Fibroblast of the conjunctiva (primary cell): ENCODE measurements at regions not wholly inside any gene's neighbourhood (a gene's known extent, or its start where the extent isn't known, plus 50 kb on each side); places are given as distances from the start of the nearest gene placed in this dataset.
"Not testable (repeated sequence)": the region's sequence is repeated elsewhere in the genome, so short reads cannot be mapped to it uniquely, and the experiment has no call there.

Experiments
- DNase-seq: peaks from one replicate; pipeline ENCODE4 v3.0.0-alpha.2; 2010; ENCODE audit warnings: low read depth

DNA sequence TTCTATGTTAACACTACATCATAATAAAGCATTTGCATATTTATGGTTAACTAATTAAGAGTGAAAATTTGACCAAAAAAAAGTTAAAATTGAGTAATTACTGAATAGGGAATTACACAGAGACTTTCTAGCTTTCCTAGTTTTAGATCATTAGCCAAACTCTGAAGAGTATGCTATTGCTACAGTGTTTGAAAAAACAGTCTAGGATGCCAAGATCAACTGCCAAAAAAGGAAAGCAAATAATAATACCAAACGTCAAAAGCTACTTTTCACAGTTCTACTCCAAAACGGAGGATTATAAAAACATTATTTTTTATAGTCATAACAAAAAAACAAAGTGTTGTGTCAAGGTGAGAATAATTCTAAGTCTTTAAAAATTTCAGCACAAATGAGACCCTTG is 359.8 kb upstream of the CTSO start:
- no peak for DNase-seq

GRCh38 chr4:156312261-156312847 is 358.7 kb upstream of the CTSO start:
- no peak for DNase-seq

DNA sequence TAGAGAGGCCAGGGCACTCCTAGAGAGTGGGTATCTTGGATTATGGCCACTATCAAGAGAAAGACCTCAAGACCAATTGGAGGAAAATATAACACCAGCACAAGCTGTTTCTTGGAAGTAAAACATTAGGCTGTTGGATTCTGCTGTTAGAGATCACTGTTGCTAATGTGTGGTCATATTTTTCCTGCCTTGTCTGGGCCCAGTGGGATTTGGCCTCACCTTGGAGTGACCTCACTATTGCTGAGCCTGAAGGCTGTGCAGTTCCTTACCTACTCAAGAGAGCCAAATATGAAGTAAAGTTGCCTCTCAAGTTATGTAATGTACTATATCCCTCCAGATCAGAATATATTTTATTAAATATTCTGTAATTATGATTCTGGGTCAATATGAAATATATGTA is 355.4 kb upstream of the CTSO start:
- no peak for DNase-seq

- DNase-seq = no peak
Measured at GRCh38 chr4:156303708-156304107, 350.0 kb upstream of the CTSO start.

GRCh38 chr4:156298230-156298629 is 344.6 kb upstream of the CTSO start:
- peak; percentile 70 for DNase-seq

DNA sequence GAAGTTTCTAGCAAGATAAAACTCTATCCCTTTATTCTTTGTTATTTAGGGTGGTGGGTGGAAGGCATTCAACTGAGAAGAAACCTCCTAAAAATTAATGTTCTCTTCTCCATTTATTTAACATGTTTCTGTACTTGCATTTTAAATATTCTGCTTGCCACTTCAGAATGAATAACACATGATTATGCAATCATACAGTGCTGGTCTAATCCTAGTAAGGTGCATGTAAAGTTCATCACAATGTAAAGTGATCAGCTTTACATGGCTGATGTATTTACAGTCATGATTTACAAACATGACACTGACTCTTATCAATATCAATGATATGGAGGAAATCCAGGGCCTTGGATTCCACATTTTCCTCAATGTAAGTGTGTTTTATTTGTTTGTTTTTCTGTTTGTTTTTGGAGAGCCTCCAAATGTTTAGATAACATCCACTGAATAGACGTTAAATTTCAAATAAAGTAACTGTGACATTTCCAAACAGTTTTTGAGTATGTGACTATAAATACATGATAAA is 342.1 kb upstream of the CTSO start:
- no peak for DNase-seq

DNA sequence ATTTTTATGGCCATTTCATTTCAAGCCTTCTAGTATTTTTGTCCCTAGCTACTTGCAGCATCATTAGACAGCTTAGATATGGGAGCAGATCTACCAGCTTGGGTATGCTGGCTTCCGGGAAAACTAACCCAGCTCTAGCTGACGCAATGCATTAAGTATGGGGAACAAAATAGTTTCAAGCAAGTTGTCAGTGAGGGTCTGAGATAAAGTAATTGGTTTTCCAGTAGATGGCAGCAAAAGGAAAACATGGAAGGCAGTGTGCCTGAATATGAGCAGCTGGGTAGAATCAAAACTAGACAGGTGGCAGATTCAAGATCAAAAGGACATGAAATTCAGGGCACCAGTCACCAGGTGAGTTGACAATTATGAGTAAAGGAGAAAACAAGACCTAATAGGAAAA is 340.9 kb upstream of the CTSO start:
- DNase-seq = peak; percentile 47

DNA sequence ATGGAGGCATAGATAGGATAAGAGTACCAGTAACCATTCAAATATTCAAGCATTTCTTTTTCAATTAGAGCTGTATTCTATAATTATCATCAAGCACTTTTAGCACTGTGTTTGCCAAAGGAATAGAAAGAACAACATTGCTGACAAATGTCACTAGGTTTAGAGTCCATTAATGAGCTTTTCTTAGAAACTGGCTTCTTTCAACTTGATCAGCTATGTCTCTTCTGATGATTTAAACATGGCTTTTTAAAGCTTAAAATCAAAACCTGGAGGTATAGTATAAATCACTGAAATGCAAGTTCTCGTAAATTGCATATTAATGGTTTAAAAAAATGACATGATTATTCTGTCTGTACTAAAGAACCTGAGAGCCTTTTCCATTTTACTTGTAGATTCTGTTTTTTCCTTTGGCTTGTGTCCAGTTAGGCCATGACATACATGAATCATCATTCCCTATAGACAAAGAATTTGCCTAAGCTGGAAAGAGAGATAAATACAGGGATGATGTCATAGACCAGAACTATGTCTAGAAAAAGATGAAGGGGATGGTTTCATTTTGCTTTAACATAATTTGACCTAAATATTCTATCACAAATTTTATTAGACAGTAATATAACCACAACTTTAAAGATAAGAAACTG is 340.1 kb upstream of the CTSO start:
- peak; percentile 70 for DNase-seq

DNA sequence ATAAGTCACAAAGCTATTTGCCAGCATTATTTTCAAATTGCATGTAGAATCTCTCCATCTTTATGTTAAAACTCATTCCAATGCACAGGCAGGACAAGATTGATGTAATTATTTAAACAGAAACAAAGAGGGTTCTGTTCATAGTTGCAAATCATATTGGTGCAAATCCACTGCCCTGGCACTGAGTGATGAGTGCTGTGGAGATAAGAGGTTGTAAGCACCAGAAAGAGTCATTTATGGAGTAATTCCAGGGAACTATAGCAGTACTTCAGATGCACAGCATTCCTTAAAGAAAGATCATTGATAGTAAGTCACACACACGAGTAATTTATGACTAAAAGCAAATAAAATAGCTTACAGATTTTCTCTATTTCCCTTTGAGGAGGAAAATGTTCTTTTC is 337.7 kb upstream of the CTSO start:
- no peak for DNase-seq

DNA sequence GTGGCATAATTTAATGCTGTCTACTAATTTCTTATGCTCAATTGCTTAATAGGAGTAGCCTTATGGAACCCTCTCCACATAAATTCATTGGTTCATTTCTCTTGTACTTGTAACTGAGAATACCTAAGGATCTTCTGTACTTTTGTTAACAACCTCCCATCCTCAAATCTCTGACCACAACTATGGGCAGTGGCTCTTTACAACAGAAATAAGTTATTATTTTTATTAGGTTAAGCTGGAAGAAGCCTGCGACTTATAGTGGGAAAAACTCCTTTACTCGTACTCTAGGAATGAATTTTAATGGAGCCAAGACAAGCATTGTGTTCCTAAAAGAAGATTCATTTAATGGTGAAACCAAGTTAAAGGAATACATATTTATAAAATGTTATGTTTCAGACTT is 337.1 kb upstream of the CTSO start:
- no peak for DNase-seq

DNA sequence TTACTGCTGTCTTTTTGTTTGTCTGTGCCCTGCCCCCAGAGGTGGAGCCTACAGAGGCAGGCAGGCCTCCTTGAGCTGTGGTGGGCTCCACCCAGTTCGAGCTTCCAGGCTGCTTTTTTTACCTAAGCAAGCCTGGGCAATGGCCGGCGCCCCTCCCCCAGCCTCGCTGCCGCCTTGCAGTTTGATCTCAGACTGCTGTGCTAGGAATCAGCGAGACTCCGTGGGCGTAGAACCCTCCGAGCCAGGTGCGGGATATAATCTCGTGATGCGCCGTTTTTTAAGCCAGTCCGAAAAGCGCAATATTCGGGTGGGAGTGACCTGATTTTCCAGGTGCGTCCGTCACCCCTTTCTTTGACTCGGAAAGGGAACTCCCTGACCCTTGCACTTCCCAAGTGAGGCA is 336.4 kb upstream of the CTSO start:
- DNase-seq = not testable (repeated sequence)

DNA sequence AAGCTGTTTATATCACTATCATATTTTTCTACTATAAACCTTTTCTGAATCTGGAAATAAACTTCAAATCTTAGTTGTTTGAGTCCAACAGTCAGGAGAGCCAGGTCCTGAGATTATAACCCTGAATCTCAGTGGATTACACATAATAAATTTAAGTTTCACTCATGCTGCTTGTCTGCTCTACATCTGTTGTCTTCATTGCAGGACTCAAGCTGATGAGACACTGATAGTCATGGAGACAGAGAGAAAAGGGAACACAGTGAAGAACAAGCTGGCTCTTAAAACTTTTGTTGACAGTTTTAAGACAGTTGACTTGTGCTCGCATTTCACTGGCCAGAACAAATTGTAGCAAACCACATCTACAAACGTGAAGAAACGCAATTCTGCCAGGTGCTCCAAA is 327.0 kb upstream of the CTSO start:
- no peak for DNase-seq

GRCh38 chr4:156265407-156265806 is 311.7 kb upstream of the CTSO start:
- no peak for DNase-seq

- DNase-seq = no peak
Measured at GRCh38 chr4:156261230-156261629, 307.6 kb upstream of the CTSO start.

GRCh38 chr4:156255230-156256007 is 301.8 kb upstream of the CTSO start:
- DNase-seq = no peak

DNA sequence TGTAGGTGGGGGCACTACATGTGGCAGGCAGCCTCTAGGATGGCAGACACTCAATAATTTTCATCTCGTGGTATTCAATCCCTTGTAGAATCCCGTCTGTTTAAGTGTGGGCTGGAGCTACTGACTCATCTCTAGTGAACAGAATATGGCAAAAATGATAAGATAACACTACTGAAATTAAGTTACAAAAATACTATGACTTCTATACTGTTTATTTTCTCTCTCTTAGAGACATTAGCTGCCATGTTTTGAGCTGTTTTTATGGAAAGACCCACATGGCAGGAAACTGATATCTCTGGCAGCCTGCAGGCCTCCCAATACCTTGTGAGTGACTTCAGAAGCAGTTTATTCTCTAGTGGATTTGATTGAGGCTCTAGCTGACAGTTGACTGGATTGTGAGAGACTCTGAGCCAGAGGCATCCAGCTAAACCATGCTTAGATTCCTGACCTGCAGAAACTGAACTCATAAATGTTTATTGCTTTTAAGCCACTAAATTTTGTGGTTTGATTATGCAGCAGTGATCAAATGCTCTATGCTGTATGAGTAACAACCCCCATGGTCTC is 298.8 kb upstream of the CTSO start:
- DNase-seq = no peak

- DNase-seq = no peak
Measured at GRCh38 chr4:156251373-156252065, 297.9 kb upstream of the CTSO start.

DNA sequence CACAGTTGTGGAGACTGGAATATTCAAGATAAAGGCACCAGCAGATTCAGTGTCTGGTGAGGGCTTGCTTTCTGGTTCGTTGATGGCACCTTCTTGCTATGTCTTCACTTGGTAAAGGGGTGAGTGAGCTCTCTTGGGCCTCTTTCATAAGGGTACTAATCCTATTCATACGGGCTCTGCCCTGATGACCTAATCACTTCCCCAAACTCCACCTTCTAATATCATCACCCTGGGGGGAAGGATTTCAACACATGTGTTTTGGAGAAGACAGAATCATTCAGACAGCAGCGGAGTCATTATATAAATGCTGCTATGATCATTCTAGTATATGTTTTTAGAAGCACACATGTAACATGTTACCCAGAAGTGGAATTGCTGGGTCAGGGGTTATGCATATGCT is 295.3 kb upstream of the CTSO start:
- DNase-seq = no peak

DNA sequence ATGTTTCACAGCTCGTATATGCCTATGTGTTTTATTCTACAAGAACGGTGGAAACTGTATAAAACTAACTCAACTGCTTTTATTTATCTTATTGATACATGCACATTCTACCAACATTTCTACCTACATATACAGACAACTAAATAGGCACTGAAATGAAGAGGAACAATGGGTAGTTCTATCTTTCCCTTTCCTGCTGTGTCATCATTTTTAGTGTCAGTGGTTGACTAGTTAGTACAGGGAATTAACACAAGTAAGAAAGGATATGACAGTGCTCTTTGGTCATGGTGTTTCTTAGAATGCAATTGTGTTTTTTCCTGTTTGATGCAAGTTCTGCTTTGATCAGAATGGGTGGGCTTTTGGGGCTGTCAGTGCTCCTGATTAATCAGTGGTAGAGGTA is 293.8 kb upstream of the CTSO start:
- DNase-seq = no peak

- DNase-seq = no peak
Measured at GRCh38 chr4:156243015-156243414, 289.3 kb upstream of the CTSO start.

- no peak for DNase-seq
Measured at GRCh38 chr4:156242390-156242789, 288.7 kb upstream of the CTSO start.

- no peak for DNase-seq
Measured at GRCh38 chr4:156241896-156242295, 288.2 kb upstream of the CTSO start.
